Keratinocyte (primary cell): ENCODE measurements at regions not wholly inside any gene's neighbourhood (a gene's known extent, or its start where the extent isn't known, plus 50 kb on each side); places are given as distances from the start of the nearest gene placed in this dataset.

Experiments used
- DNase-seq: peaks from one replicate; pipeline ENCODE4 v3.0.0-alpha.2; 2011; ENCODE audit warnings: low read depth, missing footprints, low spot score
- FAIRE-seq: peaks from 2 replicates; lab custom pipeline; 2011; peaks lifted over from hg19 to GRCh38; lab: Jason Lieb, UNC
- H2AFZ ChIP-seq: 2 replicates; pipeline ENCODE4 v1.6.0; 2012; ENCODE audit warnings: low read length, control low read depth, inconsistent platforms; ENCODE audit not compliant: control insufficient read depth
- H3K27ac ChIP-seq: 2 replicates; pipeline ENCODE4 v1.5.1; 2011; ENCODE audit warnings: low read length; ENCODE audit not compliant: control insufficient read depth, insufficient read depth
- H3K27me3 ChIP-seq: 3 replicates; pipeline ENCODE4 v1.6.0; 2011; ENCODE audit warnings: low read length; ENCODE audit not compliant: control insufficient read depth, insufficient read depth; ENCODE audit errors: extremely low read depth
- H3K36me3 ChIP-seq, 2 experiments: 2 replicates in 1 of 2; 3 replicates in 1 of 2; pipeline ENCODE4 v1.5.1; 2011; ENCODE audit warnings: low read length in 2 of 2, mild to moderate bottlenecking in 1 of 2; ENCODE audit not compliant: control insufficient read depth in 2 of 2, insufficient read depth in 2 of 2; ENCODE audit errors: extremely low read depth in 1 of 2
- H3K4me1 ChIP-seq: 3 replicates; pipeline ENCODE4 v1.5.1; 2011; ENCODE audit warnings: low read length; ENCODE audit not compliant: control insufficient read depth, insufficient read depth; ENCODE audit errors: extremely low read depth
- H3K4me2 ChIP-seq: 3 replicates; pipeline ENCODE4 v1.6.0; 2011; ENCODE audit warnings: low read depth, low read length; ENCODE audit not compliant: control insufficient read depth, insufficient read depth; ENCODE audit errors: extremely low read depth
- H3K4me3 ChIP-seq, 3 experiments: fragments of 200-600 bp in 1 of 3; sonication (generic) in 1 of 3; 2 replicates in 2 of 3; 3 replicates in 1 of 3; pipeline ENCODE4 v1.5.1; 2011 to 2016; ENCODE audit warnings: low read length in 3 of 3, mild to moderate bottlenecking in 3 of 3, control low read depth in 2 of 3, inconsistent platforms in 1 of 3, low read depth in 1 of 3, mixed read lengths in 1 of 3, mixed run types in 1 of 3, moderate library complexity in 1 of 3; ENCODE audit not compliant: control insufficient read depth in 2 of 3, insufficient read depth in 2 of 3; ENCODE audit errors: extremely low read depth in 1 of 3
- H3K79me2 ChIP-seq: 2 replicates; pipeline ENCODE4 v1.6.0; 2012; ENCODE audit warnings: low read length; ENCODE audit not compliant: control insufficient read depth, insufficient read depth
- H3K9ac ChIP-seq: 3 replicates; pipeline ENCODE4 v1.6.0; 2011; ENCODE audit warnings: low read length; ENCODE audit not compliant: control insufficient read depth, insufficient read depth; ENCODE audit errors: extremely low read depth
- H3K9me1 ChIP-seq: 3 replicates; pipeline ENCODE4 v1.6.0; 2011; ENCODE audit warnings: low read length; ENCODE audit not compliant: control insufficient read depth, insufficient read depth; ENCODE audit errors: extremely low read depth
- H3K9me3 ChIP-seq: 2 replicates; pipeline ENCODE4 v1.5.1; 2012; ENCODE audit warnings: low read depth, low read length; ENCODE audit not compliant: control insufficient read depth
- H4K20me1 ChIP-seq: 3 replicates; pipeline ENCODE4 v1.6.0; 2011; ENCODE audit warnings: low read length; ENCODE audit not compliant: control insufficient read depth, insufficient read depth; ENCODE audit errors: extremely low read depth
- EZH2 ChIP-seq: IDR thresholded peaks from one replicate; pipeline ENCODE4 v1.6.1; 2012; ENCODE audit warnings: inconsistent platforms, mild to moderate bottlenecking, low read length, moderate library complexity
- dilution Hi-C: fragments of 300-500 bp; cut with MboI; formaldehyde crosslinking; loops from one replicate; pipeline ENCODE4 v1.7.0; 2020; ENCODE audit warnings: low sequenced_read_pairs; ENCODE audit not compliant: extremely low pct_ligation_motif_present
- TF ChIP-seq, protein P1 (sequence below), 3 experiments: IDR thresholded peaks in 1 of 3; conservative IDR thresholded peaks in 1 of 3; optimal IDR thresholded peaks in 1 of 3; 2 replicates in 2 of 3; 3 replicates in 1 of 3; pipeline versions ENCODE3 to v1.5.1; 2011; ENCODE audit warnings: low read length in 3 of 3, mild to moderate bottlenecking in 3 of 3, moderate library complexity in 2 of 3, control low read depth in 1 of 3, inconsistent platforms in 1 of 3; ENCODE audit not compliant: insufficient read depth in 2 of 3; ENCODE audit errors: extremely low read depth in 1 of 3

DNA sequence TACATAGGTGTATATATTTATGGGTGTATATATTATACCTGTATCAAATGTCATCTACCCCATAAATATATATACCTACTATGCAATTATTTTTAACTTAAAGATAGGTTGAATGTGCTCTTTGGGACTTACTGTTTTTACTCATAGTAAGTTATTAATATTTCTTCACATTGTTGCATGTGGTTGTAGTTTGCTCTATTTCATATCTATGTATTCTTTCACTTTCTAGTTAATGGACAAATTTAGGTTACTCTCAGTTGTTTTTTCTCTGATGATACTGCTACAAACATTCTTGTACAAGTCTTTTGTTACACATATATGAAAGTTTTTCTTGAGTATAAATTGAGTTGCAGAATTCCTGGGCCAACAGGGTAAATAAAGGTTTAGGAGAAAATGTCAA is 601.8 kb upstream of the ID2 start:
- H2AFZ ChIP-seq: no peak overlapping the region
- H3K27ac ChIP-seq: no peak overlapping the region
- dilution Hi-C loops: no loop called here
- DNase-seq (no peak), FAIRE-seq (no peak)
- H3K4me1 ChIP-seq: no peaks in the 10 kb centered on the region
- no peak overlapping the region for H3K9ac ChIP-seq
- TF ChIP-seq EZH2: no peak
- TF ChIP-seq, protein P1, sequence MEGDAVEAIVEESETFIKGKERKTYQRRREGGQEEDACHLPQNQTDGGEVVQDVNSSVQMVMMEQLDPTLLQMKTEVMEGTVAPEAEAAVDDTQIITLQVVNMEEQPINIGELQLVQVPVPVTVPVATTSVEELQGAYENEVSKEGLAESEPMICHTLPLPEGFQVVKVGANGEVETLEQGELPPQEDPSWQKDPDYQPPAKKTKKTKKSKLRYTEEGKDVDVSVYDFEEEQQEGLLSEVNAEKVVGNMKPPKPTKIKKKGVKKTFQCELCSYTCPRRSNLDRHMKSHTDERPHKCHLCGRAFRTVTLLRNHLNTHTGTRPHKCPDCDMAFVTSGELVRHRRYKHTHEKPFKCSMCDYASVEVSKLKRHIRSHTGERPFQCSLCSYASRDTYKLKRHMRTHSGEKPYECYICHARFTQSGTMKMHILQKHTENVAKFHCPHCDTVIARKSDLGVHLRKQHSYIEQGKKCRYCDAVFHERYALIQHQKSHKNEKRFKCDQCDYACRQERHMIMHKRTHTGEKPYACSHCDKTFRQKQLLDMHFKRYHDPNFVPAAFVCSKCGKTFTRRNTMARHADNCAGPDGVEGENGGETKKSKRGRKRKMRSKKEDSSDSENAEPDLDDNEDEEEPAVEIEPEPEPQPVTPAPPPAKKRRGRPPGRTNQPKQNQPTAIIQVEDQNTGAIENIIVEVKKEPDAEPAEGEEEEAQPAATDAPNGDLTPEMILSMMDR (optimal IDR thresholded peaks at IDR 0.05 in 1 of 3, IDR thresholded peaks at IDR 0.05 in 1 of 3, conservative IDR thresholded peaks at IDR 0.05 in 1 of 3; ENCODE audit: extremely low read depth in 1 of 3, insufficient read depth in 2 of 3, low read length in 3 of 3): no peak
- no peak overlapping the region for H3K4me3 ChIP-seq
- no peaks in the 10 kb centered on the region for H3K27me3 ChIP-seq
- H3K36me3 ChIP-seq: no peaks in the 10 kb centered on the region
- no peaks in the 10 kb centered on the region for H3K9me1 ChIP-seq
- no peak overlapping the region for H3K4me2 ChIP-seq
- H3K79me2 ChIP-seq: no peaks in the 10 kb centered on the region
- no peaks in the 10 kb centered on the region for H4K20me1 ChIP-seq
- no peaks in the 10 kb centered on the region for H3K9me3 ChIP-seq

DNA sequence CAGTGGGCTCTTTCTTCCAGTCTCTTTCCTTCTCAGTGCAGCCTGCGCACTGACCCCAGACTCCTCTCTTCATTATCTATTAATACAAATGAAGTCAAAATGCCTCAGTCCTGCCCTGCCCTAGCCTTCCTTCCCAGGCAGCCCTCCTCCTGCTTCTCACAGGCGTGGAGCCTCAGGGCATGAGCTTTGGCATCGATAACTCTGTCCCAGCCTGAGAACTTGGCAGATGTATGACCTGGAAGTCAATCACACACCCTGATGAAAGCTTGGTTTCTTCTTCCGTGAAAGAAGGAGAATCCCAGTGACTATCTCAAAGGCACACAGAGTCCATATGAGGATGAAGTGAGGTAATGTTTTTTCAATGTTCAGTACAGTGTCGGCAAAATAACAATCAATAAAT is 600.7 kb upstream of the ID2 start:
- H3K9me3 ChIP-seq: no peaks in the 10 kb centered on the region
- H3K27me3 ChIP-seq: no peaks in the 10 kb centered on the region
- H3K4me3 ChIP-seq: no peak overlapping the region
- FAIRE-seq (no peak), DNase-seq (no peak)
- TF ChIP-seq, protein P1 (optimal IDR thresholded peaks at IDR 0.05 in 1 of 3, IDR thresholded peaks at IDR 0.05 in 1 of 3, conservative IDR thresholded peaks at IDR 0.05 in 1 of 3; ENCODE audit: extremely low read depth in 1 of 3, insufficient read depth in 2 of 3, low read length in 3 of 3): no peak
- no peak for TF ChIP-seq EZH2
- H3K27ac ChIP-seq: no peak overlapping the region
- dilution Hi-C loops: no loop called here
- no peaks in the 10 kb centered on the region for H4K20me1 ChIP-seq
- peaks cover under 1% of the 10 kb centered on the region for H3K4me1 ChIP-seq
- no peak overlapping the region for H3K9ac ChIP-seq
- H3K4me2 ChIP-seq: no peak overlapping the region
- no peaks in the 10 kb centered on the region for H3K79me2 ChIP-seq
- no peaks in the 10 kb centered on the region for H3K9me1 ChIP-seq
- no peak overlapping the region for H2AFZ ChIP-seq
- H3K36me3 ChIP-seq: no peaks in the 10 kb centered on the region
